HL-60/S4 treated with phorbol 12-myristate 13-acetate at 8.2 ng/mL for 4 days and 3 days (cell line): ENCODE measurements at regions not wholly inside any gene's neighbourhood (a gene's known extent, or its start where the extent isn't known, plus 50 kb on each side); places are given as distances from the start of the nearest gene placed in this dataset.
"Not testable (repeated sequence)": the region's sequence is repeated elsewhere in the genome, so short reads cannot be mapped to it uniquely, and the experiment has no call there.

ENCODE experiments used
- in situ Hi-C: fragments of 300-500 bp; cut with MboI; formaldehyde crosslinking; loops from 2 replicates; pipeline ENCODE4 v1.15.0; 2022; ENCODE audit warnings: low sequenced_read_pairs

DNA sequence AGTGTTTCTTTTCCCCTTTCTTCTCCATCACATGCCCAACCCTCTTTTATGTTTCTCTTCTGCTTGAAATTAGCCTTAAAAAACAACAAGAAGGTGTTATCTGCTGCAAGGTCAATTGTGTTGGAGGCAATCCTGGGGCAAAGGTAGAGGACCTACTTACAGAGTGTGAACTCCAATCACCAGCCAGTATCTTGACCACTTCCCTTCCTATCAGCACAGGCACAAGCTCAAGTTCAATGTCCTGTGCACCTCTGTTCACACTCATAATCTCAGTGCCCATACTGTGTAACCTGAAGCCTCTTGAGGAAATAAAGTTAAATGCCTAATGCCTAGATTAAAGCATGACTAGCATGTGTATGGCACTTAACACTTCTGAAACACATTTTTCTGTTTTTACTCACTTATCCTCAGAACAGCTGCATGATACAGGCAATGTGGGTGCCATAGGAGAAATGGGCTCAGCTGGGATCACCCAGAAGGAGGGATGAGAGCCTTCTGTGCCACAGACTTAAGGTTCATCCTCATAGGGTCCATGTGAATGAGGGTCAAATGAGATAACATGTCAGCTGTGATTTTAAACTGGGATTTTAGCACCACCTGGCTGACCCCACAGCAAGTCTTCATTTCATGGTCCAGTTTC lies 701.5 kb downstream of the BCL11A start:
- in situ Hi-C loops = no loop called here

GRCh38 chr2:59850554-59850953 lies 702.9 kb downstream of the BCL11A start:
- in situ Hi-C loops = no loop called here

GRCh38 chr2:59833941-59834340 lies 719.5 kb downstream of the BCL11A start:
- in situ Hi-C loops = no loop called here

- in situ Hi-C loops = no loop called here
These were observed 722.9 kb downstream of the BCL11A start for GRCh38 chr2:59830601-59831000.

GRCh38 chr2:59827677-59828076 lies 725.8 kb downstream of the BCL11A start:
- in situ Hi-C loops = no loop called here

- in situ Hi-C loops = no loop called here
These were observed 727.3 kb downstream of the BCL11A start for GRCh38 chr2:59826177-59826576.

GRCh38 chr2:59824314-59824713 lies 729.1 kb downstream of the BCL11A start:
- in situ Hi-C loops = no loop called here

GRCh38 chr2:59816075-59816474 lies 737.4 kb downstream of the BCL11A start:
- in situ Hi-C loops = no loop called here

GRCh38 chr2:59810283-59810682 lies 743.2 kb downstream of the BCL11A start:
- in situ Hi-C loops = not testable (repeated sequence)

GRCh38 chr2:59806486-59806885 lies 747.0 kb downstream of the BCL11A start:
- in situ Hi-C loops = no loop called here

GRCh38 chr2:59804732-59805131 lies 748.7 kb downstream of the BCL11A start:
- in situ Hi-C loops = no loop called here

GRCh38 chr2:59803586-59803985 lies 749.9 kb downstream of the BCL11A start:
- in situ Hi-C loops = no loop called here

DNA sequence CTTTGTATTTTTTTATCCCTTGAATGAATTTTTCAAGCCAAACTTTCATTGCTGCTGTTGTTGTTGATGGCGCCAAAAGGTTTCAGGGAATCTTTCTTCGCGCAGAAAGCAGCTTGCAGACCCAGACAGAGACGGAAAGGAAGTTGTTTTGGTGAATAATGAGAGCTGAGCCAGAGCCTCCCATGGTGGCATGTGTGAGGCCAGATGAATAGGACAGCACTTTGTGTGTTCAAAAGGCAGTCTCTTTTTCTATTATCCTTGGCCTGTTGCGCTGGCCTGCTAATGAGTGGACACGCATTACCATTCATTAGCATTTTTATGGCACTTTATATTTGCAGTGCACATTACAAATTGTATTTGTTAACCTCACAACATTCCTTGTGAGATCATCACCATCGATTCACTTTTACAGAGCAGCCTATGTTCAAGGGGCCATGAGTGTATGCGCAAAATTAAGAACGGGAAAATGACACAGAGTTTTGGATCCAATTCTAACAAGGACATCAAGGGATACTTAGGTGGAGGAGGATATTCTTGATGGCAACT lies 754.7 kb downstream of the BCL11A start:
- in situ Hi-C loops = no loop called here

- in situ Hi-C loops = no loop called here
These were observed 762.3 kb downstream of the BCL11A start for GRCh38 chr2:59791004-59791618.

DNA sequence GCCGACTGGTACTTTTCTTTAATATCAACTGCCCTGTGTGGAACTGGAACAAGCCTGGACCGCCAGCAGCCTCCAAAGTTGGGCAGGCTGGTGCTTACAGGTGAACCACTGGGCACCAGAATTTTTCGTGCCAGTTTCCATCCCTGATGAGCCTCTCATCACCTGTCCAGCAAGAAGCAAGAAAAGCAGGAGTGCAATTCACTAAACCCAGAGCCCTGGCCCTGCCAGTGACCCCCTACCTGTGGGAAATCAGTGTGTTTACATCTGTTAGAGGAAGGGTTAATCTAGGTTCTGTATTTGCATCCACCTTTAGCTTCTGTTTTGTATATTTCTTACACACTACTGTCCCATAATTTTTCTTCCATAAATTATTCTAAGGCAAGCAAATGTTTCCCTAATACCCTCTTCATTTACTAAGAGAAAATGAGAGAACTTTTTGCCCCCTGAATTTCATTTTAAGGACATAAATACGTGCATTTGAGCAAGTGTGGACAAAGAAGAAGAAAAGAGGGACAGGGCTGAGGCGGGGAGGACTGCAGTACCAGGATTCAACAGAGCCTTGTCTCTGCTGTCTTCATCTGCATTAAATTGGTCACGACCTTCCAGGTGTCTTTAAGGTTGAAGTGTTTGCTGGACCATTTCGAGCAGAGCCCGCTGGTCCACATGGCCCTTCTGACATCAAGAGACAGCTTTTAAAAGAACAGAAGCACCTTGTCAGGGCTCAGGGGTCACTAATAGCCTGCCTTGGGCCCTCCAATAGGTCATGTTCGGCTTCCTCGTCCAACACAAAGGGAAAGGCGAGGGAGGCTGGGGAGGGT lies 763.1 kb downstream of the BCL11A start:
- in situ Hi-C loops = no loop called here

DNA sequence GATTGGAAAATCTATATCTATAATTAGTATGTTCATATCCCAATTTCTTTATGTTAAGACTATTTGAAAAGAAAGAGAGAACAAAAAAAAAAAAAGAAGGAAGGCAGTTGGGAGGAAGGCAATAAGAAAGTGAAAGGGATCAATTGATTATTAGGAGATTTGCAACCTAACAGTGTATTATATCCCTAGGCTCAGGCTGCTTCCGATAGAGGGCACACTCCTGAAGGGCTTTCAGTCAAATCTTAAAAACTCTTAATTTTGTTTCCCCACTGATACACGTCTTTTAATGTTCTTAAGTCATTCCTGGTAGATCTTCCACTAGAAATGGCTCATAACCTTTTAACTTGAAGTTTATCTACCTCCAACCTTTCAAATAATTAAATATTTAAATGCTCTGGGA lies 763.9 kb downstream of the BCL11A start:
- in situ Hi-C loops = no loop called here

- in situ Hi-C loops = no loop called here
These were observed 766.4 kb downstream of the BCL11A start for GRCh38 chr2:59787095-59787494.

- in situ Hi-C loops = no loop called here
These were observed 766.8 kb downstream of the BCL11A start for GRCh38 chr2:59786684-59787083.

GRCh38 chr2:59779571-59779970 lies 773.9 kb downstream of the BCL11A start:
- in situ Hi-C loops = no loop called here

- in situ Hi-C loops = no loop called here
These were observed 776.3 kb downstream of the BCL11A start for GRCh38 chr2:59777120-59777519.

DNA sequence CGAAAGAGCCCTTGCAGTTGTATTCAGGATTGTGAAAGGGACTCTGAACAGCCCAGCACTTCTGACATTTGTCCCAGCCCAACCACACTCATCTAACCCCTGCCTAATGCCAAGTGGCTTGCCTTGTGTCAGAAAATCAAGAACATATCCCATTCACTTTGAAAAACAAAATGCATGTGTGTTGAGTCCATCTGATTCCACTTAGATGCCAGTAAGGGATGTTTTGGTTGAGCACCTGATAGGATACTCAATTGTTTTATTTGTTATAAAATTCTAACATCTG lies 776.8 kb downstream of the BCL11A start:
- in situ Hi-C loops = no loop called here

GRCh38 chr2:59774821-59775433 lies 778.5 kb downstream of the BCL11A start:
- in situ Hi-C loops = no loop called here
